GM10248 (cell line): ENCODE measurements at regions not wholly inside any gene's neighbourhood (a gene's known extent, or its start where the extent isn't known, plus 50 kb on each side); places are given as distances from the start of the nearest gene placed in this dataset.
"Not testable (repeated sequence)": the region's sequence is repeated elsewhere in the genome, so short reads cannot be mapped to it uniquely, and the experiment has no call there.

Experiments used
- CTCF ChIA-PET: fragments of 300-600 bp; sonication (Branson Sonifier 250); formaldehyde crosslinking; extraction: SDS; loops from one replicate; lab custom pipeline; 2021; ENCODE audit warnings: antibody characterized with exemption; lab: Yijun Ruan, JAX
- POLR2A ChIA-PET: fragments of 350-650 bp; sonication (Branson Sonifier 250); formaldehyde crosslinking; extraction: SDS; loops from one replicate; lab custom pipeline; 2020; ENCODE audit warnings: antibody characterized with exemption; lab: Yijun Ruan, JAX
- DNase-seq: peaks from one replicate; pipeline ENCODE4 v3.0.0; 2012; ENCODE audit errors: extremely low spot score
- TF ChIP-seq, protein P1 (sequence below): IDR thresholded peaks from 2 replicates; pipeline ENCODE4 v1.5.1; 2012; ENCODE audit warnings: mild to moderate bottlenecking, low read depth; ENCODE audit errors: extremely low read depth, missing control alignments, control extremely low read depth

DNA sequence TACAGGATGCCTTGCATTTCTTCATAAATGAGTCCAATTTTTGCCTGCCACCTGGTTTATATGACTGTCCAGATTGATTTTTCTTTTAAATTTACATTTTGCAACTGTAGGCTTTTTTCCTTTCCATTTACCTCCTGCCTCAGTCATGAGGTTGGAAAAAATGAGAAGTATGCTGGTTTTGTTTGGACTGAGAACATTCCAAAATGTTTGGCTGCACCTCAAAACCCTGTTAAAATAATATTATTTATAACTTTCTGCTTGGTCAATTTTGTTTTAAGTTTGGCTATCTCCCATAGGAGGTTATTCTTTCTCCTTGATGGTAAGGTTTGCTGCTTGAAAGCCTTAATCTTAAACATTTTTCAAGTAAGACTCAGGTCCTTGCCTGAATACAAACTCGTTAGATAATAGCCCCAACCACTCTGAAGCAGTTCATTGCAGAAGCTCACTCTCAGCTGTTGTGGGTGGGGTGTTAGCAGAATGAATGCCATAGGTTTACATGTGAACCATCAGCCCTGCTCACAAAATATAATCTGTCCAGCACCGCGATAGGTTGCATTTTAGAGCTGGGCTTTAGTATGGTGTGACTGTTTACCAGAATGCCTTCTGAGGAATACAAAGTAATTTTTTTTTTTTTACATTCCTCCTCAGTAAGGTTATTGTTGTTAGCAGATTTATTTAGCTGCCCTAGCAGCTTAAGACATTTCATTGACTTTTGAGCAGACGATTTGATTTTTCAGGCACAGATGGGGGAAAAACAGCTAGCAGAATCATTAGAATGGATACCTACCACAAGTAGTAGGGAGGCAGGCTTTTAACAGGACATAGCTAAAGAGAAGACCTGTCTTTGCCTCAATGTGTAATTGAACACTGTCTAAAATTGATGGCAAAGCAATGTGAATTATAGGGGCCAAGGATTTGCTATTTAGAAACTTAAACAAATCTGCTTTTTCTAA lies 630.8 kb upstream of the KCNMB2 start:
- CTCF ChIA-PET = interaction anchor here (0.9 kb wide), 1 partner anchor 10 kb away, joined by 3 read pairs; no protein-coding TSS in a partner anchor
- POLR2A ChIA-PET = no interaction called here
- no peak for DNase-seq
- TF ChIP-seq, protein P1, sequence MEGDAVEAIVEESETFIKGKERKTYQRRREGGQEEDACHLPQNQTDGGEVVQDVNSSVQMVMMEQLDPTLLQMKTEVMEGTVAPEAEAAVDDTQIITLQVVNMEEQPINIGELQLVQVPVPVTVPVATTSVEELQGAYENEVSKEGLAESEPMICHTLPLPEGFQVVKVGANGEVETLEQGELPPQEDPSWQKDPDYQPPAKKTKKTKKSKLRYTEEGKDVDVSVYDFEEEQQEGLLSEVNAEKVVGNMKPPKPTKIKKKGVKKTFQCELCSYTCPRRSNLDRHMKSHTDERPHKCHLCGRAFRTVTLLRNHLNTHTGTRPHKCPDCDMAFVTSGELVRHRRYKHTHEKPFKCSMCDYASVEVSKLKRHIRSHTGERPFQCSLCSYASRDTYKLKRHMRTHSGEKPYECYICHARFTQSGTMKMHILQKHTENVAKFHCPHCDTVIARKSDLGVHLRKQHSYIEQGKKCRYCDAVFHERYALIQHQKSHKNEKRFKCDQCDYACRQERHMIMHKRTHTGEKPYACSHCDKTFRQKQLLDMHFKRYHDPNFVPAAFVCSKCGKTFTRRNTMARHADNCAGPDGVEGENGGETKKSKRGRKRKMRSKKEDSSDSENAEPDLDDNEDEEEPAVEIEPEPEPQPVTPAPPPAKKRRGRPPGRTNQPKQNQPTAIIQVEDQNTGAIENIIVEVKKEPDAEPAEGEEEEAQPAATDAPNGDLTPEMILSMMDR = no peak

DNA sequence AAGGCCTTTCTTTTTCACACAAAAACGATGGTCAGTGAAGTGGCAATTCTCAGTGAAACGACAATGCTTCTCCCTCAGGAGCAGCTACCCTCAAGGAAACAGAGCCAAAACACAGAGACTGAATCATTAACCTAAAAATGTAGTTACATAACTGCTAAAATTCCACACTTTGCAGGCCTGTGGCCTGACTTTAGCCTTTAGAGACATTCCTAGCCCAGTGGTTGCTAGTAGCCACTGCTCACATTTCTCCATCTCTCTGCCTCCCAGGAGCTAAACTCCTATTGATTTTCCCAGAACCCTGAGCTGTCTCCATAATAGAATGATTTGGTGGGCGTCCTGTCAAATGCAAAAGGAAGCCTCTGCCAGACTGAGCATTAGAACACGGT lies 630.1 kb upstream of the KCNMB2 start:
- no peak for DNase-seq
- POLR2A ChIA-PET = no interaction called here
- TF ChIP-seq, protein P1 = no peak
- CTCF ChIA-PET = interaction anchor here (0.9 kb wide), 1 partner anchor 11 kb away, joined by 3 read pairs; no protein-coding TSS in a partner anchor

DNA sequence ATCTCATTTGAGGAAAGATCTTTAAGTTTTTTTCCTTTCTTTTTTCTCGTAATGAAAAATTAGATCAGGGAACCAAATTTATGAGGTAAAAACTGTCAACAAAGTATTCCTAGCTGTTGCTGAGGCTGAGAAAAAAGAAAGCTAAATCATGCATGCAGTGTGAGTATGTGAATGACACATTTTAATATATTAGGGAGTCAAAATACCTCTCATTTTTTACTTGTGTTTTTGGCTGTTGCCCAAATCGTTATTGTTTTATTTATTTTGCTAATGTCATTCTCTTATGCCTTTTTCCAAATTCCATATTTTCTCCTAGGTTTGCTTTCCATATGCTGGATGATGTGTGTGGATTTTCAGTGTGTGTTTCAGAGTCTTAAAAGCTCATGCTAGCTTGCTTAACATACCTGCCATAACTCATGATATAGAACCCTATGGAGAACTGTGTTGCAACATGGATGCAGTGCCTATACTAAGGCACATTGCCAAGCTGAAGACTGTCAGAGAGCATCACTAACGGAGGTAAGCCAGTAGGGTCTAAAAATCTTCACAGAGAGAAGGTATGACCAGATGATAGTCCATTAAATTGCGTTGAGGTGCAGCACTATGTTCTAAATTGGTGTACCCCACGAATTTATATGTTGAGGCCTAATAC lies 629.5 kb upstream of the KCNMB2 start:
- no peak for DNase-seq
- ChIA-PET CTCF (no interaction called here), POLR2A (no interaction called here)
- TF ChIP-seq, protein P1 = no peak

DNA sequence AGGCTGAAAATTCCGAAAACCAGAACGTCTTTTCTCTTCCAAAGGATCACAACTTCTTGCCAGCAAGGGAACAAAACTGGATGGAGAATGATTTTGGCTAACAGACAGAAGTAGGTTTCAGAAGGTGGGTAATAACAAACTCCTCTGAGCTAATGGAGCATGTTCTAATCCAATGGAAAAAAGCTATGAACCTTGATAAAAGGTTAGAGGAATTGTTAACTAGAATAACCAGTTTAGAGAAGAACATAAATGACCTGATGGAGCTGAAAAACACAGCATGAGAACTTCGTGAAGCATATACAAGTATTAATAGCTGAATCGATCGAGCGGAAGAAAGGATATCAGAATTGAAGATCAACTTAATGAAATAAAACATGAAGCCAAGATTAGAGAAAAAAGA lies 626.7 kb upstream of the KCNMB2 start:
- POLR2A ChIA-PET, DNase-seq: not testable (repeated sequence)
- CTCF ChIA-PET = interaction anchor here (0.7 kb wide), 1 partner anchor 15 kb away, joined by 3 read pairs; no protein-coding TSS in a partner anchor

DNA sequence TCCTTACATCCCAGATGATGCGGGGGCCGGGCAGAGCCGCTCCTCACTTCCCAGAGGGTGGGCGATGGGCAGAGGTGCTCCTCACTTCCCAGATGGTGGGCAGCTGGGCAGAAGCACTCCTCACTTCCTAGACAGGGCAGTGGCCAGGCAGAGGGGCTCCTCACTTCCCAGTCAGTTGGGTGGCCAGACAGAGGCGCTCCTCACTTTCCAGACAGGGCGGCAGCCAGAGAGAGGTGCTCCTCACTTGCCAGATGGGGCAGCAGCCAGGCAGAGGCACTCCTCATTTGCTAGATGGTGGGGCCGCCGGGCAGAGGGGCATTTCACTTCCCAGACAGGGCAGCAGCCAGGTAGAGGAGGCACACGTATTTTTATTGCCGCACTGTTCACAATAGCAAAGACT lies 622.0 kb upstream of the KCNMB2 start:
- POLR2A ChIA-PET = no interaction called here
- no peak for DNase-seq
- CTCF ChIA-PET = no interaction called here
- TF ChIP-seq, protein P1 = no peak

DNA sequence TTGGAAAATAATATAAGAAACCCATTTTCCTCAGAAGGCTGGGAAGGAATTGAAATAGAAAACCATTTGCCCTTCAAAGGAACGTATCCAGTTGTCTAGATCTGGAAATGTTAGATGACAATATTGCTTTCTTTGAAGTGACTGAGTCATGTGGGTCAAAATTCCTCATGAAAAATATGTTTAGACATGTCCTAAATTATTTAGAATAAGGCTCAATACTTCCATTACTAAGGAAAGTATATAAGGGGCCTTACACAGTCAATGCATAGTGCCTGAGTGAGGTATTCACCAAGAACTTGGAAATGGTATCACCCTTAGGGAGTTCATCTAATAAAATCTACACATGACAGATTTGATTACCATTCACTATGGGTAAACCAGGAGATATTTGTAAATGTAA lies 619.8 kb upstream of the KCNMB2 start:
- no peak for DNase-seq
- ChIA-PET CTCF (no interaction called here), POLR2A (no interaction called here)
- TF ChIP-seq, protein P1 = no peak
